CD4-positive, alpha-beta T cell treated with Interleukin-4 for 4 hours (primary cell): ENCODE measurements at regions not wholly inside any gene's neighbourhood (a gene's known extent, or its start where the extent isn't known, plus 50 kb on each side); places are given as distances from the start of the nearest gene placed in this dataset.

Source experiments
- DNase-seq: peaks from one replicate; pipeline ENCODE4 v3.0.0-alpha.2; 2020

GRCh38 chr12:4133029-4133428 lies 140.5 kb upstream of the CCND2 start:
- DNase-seq: no peak

DNA sequence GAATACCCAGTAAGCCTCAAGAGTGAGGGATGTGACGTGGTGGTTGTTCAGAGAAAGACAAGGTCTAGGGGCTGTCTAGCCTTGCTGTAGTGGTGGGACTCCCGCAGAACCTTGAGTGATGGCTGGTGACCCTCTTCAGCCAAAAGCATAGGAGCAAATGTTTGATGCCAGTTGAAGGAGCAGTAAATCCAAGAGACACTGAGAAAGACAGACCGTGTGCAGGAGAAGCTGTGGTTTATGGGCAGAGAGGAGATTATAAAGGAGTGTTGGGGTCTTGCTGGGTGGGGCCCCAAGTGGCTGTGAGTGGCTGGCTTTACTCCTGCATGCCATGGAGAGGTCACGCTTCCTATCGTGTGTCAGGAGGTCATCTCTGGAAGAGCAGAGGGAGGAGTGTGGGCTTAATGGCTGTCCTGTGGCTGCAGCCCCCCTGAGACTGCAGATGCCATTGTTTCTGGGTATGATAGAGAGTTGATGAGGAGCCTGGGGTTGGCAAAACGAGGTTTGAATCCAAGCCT lies 152.0 kb upstream of the CCND2 start:
- DNase-seq: no peak

- no peak for DNase-seq
These were observed 153.1 kb upstream of the CCND2 start for GRCh38 chr12:4120316-4120917.

- peak; percentile 32 for DNase-seq
These were observed 154.3 kb upstream of the CCND2 start for GRCh38 chr12:4119157-4119761.

- DNase-seq: no peak
These were observed 154.9 kb upstream of the CCND2 start for GRCh38 chr12:4118601-4119156.

GRCh38 chr12:4118017-4118510 lies 155.5 kb upstream of the CCND2 start:
- peak; percentile 39 for DNase-seq

DNA sequence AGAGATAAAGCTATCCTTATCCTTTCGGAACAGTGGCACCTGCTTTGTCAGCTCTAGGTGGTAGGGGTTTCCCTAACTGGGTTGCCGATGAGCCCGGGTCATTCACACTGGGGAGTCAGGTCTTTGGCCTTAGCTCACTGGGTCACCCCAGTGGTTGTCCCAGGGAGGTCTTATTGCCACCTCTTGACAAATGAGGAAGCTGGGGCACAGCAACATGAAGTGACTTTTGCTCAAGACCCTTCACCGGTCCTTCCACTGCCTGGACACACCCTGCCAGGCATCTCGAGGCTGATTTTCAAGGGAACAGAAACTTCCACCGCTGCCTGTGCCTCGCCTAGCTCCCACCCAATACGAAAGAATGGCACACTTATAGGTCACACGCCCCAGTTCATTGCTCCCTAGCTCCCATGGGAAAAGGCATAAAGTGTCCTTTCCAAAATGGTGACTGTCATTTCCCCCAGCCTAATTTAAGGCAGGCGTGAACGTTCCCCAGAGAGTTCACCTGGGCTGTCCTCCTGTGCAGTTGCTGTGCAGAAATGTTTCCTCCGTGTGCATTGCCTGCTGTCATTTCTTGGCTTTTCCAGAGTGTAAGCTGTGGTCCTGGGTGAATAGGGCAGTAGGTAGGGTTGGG lies 156.1 kb upstream of the CCND2 start:
- DNase-seq: no peak

- no peak for DNase-seq
These were observed 157.1 kb upstream of the CCND2 start for GRCh38 chr12:4116251-4117111.

GRCh38 chr12:4115570-4115969 lies 158.0 kb upstream of the CCND2 start:
- DNase-seq: no peak

DNA sequence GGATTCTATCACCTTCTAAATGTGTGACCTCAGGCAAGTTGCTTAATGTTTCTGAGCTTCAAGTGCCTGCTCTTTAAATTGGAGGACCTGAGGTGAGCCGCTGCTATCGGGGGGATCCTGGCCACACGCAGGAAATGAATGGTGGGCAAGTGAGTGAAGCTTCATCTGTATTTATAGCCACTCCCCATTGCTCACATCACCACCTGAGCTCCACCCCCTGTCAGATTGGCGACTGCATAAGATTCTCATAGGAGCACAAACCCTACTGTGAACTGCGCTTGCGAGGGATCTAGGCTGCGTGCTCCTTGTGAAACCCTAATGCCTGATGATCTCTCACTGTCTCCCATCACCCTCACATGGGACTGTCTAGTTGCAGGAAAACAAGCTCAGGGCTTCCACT lies 158.6 kb upstream of the CCND2 start:
- peak; percentile 46 for DNase-seq

DNA sequence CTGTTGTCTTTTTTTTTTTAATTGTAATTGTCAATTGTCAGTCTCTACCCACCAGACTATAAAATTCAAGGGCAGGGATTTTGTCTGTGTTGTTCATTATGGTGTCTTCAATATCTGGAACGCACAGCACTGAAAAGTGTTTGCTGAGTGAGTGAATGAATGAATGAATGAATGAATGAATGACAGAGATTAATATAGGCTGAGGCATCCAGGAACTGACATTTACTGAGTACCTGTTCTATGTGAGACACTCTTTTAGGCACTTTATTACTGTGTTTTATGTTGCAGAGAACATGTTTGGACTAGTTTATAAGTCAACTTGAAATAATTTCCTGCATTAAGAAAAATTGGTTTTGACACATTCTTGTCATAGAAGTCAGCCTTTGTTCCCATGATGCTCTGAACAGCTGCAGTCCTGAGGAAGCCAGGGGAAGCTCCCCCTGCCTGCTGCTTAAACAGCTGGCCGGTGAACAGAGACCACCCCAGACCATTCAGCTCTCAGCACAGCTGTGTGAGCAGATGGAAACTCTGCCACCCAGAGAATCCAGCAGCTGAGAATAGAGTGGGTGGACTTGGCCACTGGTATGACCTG lies 160.7 kb upstream of the CCND2 start:
- no peak for DNase-seq

DNA sequence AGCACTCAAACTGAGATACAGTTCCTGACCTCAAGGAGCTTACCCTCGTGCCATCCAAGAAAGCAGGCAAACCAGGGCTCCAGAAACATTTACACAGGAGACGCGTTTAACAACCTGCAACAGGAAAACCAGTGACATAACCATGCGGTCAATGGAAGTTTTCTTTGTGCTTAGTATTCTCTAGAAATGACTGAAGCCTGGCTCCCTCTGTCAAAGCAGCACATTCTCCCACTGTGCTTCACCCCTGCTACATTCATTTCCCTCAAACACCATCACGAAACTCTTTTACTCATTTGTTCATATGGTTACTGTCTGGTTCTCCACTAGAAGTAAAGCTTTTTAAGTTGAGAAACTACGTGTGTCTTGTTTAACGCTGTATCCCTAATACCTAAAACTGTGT lies 161.3 kb upstream of the CCND2 start:
- no peak for DNase-seq

DNA sequence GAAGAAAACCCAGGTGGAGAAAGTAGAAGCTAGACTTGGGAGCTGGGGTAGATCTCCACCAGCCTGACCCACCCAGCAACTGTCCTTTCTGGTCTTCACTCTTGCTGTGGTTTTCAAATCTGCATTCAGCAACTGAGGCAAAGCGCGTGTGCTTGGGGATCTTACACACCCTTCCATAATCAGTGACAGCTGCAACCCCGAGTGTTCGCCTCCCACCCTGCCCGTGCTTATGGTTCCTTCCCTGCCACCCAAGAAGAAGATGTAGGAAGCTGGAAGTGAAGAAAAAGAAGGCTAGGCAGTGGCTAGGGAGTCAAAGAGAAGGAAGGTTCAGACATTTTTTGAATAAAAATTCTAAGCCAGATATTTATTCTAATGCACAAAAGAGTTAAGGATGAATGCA lies 162.6 kb upstream of the CCND2 start:
- no peak for DNase-seq

- DNase-seq: no peak
These were observed 163.7 kb upstream of the CCND2 start for GRCh38 chr12:4109826-4110225.

- DNase-seq: no peak
These were observed 164.7 kb upstream of the CCND2 start for GRCh38 chr12:4108803-4109345.

DNA sequence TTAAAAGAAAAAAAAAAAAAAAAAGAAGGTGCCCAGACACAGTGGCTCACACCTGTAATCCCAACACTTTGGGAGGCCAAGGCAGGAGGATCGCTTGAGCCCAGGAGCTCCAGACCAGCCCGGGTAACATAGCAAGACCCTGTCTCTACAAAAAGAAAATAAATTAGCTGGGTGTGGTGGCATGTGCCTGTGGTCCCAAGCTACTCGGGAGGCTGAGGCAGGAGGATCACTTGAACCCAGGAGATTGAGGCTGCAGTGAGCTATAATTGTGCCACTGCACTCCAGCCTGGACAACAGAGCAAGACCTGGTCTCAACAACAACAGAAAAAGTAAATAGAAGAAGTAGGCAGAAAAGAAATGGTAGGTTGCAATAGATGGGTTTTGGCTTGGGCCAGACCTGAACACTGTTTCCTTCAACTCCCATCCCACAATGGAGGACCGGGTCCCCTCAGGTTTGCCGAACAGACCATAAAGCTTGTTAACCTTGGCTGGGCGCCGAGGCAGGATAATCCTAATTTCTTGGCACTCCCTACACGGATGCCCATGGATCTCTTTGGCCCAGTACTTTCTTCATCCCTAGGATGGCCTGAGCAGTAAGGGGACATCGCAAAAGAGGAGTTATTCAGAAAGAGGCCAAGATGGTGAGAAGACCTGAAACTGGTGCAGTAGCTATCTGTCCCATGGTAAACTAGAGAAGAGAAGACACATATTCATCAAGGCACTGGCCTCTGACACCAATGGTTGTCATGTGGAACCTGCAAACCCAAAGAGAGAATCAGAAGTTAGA lies 165.5 kb upstream of the CCND2 start:
- no peak for DNase-seq

DNA sequence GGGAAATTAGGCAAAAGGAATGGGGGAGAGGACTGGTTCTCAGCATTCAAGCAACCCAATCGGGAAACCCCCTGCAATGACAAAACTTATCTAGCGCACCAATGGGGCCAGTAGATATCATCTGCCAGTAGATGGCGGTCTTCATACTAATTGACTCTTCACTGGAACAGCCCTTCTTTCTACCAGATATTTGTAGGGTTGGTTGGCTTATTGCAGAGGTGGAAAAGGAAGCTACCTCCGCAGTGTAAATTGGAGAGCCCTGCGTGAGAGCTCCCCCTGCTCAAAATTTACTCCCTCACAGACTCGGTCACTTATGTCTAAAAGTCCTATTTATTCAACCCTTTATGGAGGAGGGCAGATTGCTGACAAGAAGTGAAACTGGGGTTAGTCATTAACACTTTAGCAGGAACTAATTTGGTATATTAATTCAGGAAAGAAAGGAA lies 166.1 kb upstream of the CCND2 start:
- peak; percentile 90 for DNase-seq

DNA sequence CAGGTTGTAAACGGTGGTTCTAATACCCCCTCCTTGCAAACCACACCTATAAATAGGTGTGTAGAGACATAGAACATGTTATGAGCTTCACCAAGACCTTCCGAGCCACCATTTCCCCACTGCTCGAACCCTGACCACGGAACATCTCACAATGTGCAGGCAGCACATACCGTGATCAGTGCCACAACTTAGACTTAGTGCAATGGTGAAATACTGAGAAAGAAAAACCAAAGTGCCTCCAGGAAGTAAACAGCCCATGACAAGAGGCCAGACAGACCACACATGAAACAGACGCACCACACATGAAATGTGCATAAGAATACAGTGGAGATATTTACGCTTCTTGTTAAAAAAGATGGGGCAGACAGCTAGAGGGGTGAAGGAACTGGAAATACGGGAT lies 166.9 kb upstream of the CCND2 start:
- DNase-seq: no peak

- DNase-seq: no peak
These were observed 168.8 kb upstream of the CCND2 start for GRCh38 chr12:4104722-4105244.

DNA sequence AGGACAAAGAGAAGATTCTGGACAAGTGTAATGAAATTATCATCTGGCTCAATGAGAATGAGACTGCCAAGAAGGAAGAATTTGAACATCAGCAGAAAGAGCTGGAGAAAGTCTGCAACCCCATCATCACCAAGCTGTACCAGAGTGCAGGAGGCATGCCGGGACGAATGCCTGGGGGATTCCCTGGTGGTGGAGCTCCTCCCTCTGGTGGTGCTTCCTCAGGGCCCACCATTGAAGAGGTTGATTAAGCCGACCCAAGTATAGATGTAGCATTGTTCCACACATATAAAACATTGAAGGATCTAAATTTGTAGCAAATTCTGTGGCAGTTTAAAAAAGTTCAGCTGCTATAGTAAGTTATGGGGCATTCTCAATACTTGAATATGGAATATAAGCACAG lies 174.3 kb upstream of the CCND2 start:
- DNase-seq: no peak
